WTC11 (cell line): ENCODE measurements at regions not wholly inside any gene's neighbourhood (a gene's known extent, or its start where the extent isn't known, plus 50 kb on each side); places are given as distances from the start of the nearest gene placed in this dataset.

Experiments
- ARID4B ChIP-seq: sonication (generic); formaldehyde crosslinking; IDR thresholded peaks from 2 replicates; pipeline ENCODE4 v1.8.0; 2023; ENCODE audit warnings: missing genetic modification reagents, mild to moderate bottlenecking, borderline replicate concordance
- ATF3 ChIP-seq: sonication (generic); formaldehyde crosslinking; conservative IDR thresholded peaks from 2 replicates; pipeline ENCODE4 v1.8.1; 2022; ENCODE audit warnings: mild to moderate bottlenecking, missing genetic modification reagents
- CBFB ChIP-seq: sonication (generic); formaldehyde crosslinking; IDR thresholded peaks from 2 replicates; pipeline ENCODE4 v1.8.1; 2022; ENCODE audit warnings: mild to moderate bottlenecking, low read depth, missing genetic modification reagents
- CREM ChIP-seq: sonication (generic); formaldehyde crosslinking; IDR thresholded peaks from 2 replicates; pipeline ENCODE4 v1.8.1; 2022; ENCODE audit warnings: mild to moderate bottlenecking, missing genetic modification reagents, moderate library complexity
- RELA ChIP-seq: sonication (generic); formaldehyde crosslinking; IDR thresholded peaks from 2 replicates; pipeline ENCODE4 v1.8.1; 2022; ENCODE audit warnings: missing genetic modification reagents, mild to moderate bottlenecking, borderline replicate concordance
- USF2 ChIP-seq: sonication (generic); formaldehyde crosslinking; IDR thresholded peaks from 2 replicates; pipeline ENCODE4 v1.8.1; 2023; ENCODE audit warnings: mild to moderate bottlenecking, missing genetic modification reagents, moderate library complexity
- ZNF121 ChIP-seq: sonication (generic); formaldehyde crosslinking; IDR thresholded peaks from 2 replicates; pipeline ENCODE4 v1.8.0; 2023; ENCODE audit warnings: missing genetic modification reagents
- ZNF138 ChIP-seq: sonication (generic); formaldehyde crosslinking; conservative IDR thresholded peaks from 2 replicates; pipeline ENCODE4 v1.8.1; 2022; ENCODE audit warnings: mild to moderate bottlenecking, moderate library complexity, missing genetic modification reagents
- ZNF671 ChIP-seq: fragments of 250-450 bp; sonication (Bioruptor Pico); IDR thresholded peaks from 2 replicates; pipeline ENCODE4 v1.8.0; 2021; ENCODE audit warnings: mild to moderate bottlenecking
- TF ChIP-seq, protein P1 (sequence below): fragments of 200-600 bp; IDR thresholded peaks from 2 replicates; pipeline ENCODE4 v1.8.0; 2022; ENCODE audit warnings: antibody characterized with exemption
- TF ChIP-seq, protein P2 (sequence below): sonication (generic); formaldehyde crosslinking; IDR thresholded peaks from 2 replicates; pipeline ENCODE4 v1.8.1; 2023; ENCODE audit warnings: mild to moderate bottlenecking, missing genetic modification reagents, borderline replicate concordance
- TF ChIP-seq, protein P3 (sequence below): sonication (generic); formaldehyde crosslinking; IDR thresholded peaks from 2 replicates; pipeline ENCODE4 v1.8.1; 2022; ENCODE audit warnings: low read depth, mild to moderate bottlenecking, moderate library complexity, missing genetic modification reagents, borderline replicate concordance
- TF ChIP-seq, protein P4 (sequence below): sonication (generic); formaldehyde crosslinking; IDR thresholded peaks from 2 replicates; pipeline ENCODE4 v1.8.1; 2022; ENCODE audit warnings: mild to moderate bottlenecking, missing genetic modification reagents, moderate library complexity, borderline replicate concordance

DNA sequence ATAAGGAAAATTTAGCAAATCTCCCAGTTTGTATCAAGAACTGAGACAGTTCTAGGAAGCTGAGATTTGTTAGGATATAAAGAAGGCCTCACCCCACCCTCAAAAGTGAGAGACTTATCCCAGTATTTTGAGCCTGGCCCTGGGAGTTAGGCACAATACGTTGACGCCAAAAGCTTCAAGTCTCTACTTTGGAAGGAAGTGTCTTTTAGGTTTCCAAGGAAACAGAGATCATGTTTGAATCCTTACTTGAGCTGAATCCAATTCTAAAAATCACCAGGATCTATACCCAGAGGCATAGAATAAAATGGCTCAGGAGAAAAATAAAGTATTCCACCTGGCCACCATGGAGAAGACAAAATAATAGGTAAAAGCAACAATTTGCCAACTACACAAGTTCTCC, 115.9 kb upstream of the NRG3 start:
- TF ChIP-seq, protein P1, sequence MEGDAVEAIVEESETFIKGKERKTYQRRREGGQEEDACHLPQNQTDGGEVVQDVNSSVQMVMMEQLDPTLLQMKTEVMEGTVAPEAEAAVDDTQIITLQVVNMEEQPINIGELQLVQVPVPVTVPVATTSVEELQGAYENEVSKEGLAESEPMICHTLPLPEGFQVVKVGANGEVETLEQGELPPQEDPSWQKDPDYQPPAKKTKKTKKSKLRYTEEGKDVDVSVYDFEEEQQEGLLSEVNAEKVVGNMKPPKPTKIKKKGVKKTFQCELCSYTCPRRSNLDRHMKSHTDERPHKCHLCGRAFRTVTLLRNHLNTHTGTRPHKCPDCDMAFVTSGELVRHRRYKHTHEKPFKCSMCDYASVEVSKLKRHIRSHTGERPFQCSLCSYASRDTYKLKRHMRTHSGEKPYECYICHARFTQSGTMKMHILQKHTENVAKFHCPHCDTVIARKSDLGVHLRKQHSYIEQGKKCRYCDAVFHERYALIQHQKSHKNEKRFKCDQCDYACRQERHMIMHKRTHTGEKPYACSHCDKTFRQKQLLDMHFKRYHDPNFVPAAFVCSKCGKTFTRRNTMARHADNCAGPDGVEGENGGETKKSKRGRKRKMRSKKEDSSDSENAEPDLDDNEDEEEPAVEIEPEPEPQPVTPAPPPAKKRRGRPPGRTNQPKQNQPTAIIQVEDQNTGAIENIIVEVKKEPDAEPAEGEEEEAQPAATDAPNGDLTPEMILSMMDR: no peak
- TF ChIP-seq, protein P2, sequence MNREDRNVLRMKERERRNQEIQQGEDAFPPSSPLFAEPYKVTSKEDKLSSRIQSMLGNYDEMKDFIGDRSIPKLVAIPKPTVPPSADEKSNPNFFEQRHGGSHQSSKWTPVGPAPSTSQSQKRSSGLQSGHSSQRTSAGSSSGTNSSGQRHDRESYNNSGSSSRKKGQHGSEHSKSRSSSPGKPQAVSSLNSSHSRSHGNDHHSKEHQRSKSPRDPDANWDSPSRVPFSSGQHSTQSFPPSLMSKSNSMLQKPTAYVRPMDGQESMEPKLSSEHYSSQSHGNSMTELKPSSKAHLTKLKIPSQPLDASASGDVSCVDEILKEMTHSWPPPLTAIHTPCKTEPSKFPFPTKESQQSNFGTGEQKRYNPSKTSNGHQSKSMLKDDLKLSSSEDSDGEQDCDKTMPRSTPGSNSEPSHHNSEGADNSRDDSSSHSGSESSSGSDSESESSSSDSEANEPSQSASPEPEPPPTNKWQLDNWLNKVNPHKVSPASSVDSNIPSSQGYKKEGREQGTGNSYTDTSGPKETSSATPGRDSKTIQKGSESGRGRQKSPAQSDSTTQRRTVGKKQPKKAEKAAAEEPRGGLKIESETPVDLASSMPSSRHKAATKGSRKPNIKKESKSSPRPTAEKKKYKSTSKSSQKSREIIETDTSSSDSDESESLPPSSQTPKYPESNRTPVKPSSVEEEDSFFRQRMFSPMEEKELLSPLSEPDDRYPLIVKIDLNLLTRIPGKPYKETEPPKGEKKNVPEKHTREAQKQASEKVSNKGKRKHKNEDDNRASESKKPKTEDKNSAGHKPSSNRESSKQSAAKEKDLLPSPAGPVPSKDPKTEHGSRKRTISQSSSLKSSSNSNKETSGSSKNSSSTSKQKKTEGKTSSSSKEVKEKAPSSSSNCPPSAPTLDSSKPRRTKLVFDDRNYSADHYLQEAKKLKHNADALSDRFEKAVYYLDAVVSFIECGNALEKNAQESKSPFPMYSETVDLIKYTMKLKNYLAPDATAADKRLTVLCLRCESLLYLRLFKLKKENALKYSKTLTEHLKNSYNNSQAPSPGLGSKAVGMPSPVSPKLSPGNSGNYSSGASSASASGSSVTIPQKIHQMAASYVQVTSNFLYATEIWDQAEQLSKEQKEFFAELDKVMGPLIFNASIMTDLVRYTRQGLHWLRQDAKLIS (CRISPR knock-in tag): no peak
- TF ChIP-seq ZNF121 (CRISPR knock-in tag): no peak
- no peak for TF ChIP-seq ARID4B (CRISPR knock-in tag)
- TF ChIP-seq, protein P3, sequence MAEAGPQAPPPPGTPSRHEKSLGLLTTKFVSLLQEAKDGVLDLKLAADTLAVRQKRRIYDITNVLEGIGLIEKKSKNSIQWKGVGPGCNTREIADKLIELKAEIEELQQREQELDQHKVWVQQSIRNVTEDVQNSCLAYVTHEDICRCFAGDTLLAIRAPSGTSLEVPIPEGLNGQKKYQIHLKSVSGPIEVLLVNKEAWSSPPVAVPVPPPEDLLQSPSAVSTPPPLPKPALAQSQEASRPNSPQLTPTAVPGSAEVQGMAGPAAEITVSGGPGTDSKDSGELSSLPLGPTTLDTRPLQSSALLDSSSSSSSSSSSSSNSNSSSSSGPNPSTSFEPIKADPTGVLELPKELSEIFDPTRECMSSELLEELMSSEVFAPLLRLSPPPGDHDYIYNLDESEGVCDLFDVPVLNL: no peak
- no peak for TF ChIP-seq ATF3 (CRISPR knock-in tag)
- TF ChIP-seq CREM (CRISPR knock-in tag): no peak
- TF ChIP-seq CBFB (CRISPR knock-in tag): no peak
- no peak for TF ChIP-seq RELA
- TF ChIP-seq, protein P4, sequence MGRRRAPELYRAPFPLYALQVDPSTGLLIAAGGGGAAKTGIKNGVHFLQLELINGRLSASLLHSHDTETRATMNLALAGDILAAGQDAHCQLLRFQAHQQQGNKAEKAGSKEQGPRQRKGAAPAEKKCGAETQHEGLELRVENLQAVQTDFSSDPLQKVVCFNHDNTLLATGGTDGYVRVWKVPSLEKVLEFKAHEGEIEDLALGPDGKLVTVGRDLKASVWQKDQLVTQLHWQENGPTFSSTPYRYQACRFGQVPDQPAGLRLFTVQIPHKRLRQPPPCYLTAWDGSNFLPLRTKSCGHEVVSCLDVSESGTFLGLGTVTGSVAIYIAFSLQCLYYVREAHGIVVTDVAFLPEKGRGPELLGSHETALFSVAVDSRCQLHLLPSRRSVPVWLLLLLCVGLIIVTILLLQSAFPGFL: no peak
- no peak for TF ChIP-seq USF2 (CRISPR knock-in tag)
- no peak for TF ChIP-seq ZNF138 (CRISPR knock-in tag)
- no peak for TF ChIP-seq ZNF671 (CRISPR knock-in tag)
